ENCODE measurements at regions not wholly inside any gene's neighbourhood (a gene's known extent, or its start where the extent isn't known, plus 50 kb on each side); places are given as distances from the start of the nearest gene placed in this dataset.

DNA sequence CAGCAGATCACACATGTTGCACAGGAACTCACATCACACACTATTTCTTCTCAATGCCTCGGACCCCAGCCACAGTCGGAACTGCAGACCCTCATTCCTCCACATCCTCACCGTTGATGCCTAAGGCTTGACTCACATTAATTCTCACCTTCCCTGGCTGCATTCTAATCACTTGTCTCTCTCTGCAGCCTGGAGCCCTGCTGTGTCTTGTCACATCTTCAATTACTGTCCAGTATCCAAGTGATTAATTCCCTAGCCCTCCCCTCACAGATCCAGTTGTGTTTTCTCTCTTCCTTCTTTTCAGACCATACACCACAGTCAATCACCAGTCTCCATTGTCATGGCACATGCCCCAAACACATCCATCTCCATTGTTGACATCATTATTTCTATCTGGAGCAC lies 592.4 kb upstream of the IGFBP3 start:
- no peak overlapping the region for H3K4me3 ChIP-seq (ENCODE audit: low read depth, poor library complexity, severe bottlenecking)
- no peak for TF ChIP-seq POLR2A (IDR thresholded peaks at IDR 0.05)
- TF ChIP-seq, protein P1, sequence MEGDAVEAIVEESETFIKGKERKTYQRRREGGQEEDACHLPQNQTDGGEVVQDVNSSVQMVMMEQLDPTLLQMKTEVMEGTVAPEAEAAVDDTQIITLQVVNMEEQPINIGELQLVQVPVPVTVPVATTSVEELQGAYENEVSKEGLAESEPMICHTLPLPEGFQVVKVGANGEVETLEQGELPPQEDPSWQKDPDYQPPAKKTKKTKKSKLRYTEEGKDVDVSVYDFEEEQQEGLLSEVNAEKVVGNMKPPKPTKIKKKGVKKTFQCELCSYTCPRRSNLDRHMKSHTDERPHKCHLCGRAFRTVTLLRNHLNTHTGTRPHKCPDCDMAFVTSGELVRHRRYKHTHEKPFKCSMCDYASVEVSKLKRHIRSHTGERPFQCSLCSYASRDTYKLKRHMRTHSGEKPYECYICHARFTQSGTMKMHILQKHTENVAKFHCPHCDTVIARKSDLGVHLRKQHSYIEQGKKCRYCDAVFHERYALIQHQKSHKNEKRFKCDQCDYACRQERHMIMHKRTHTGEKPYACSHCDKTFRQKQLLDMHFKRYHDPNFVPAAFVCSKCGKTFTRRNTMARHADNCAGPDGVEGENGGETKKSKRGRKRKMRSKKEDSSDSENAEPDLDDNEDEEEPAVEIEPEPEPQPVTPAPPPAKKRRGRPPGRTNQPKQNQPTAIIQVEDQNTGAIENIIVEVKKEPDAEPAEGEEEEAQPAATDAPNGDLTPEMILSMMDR (IDR thresholded peaks at IDR 0.05), result no peak
- WGBS, 2 donors, result 59 to 60% methylated on average over 3 of the region's 3 CpGs
- intact Hi-C loops (cut with DNase I; ENCODE audit: low total_unique reads), result no loop called here
- DNase-seq (ENCODE audit: low spot score in 2 of 2), result no peak

DNA sequence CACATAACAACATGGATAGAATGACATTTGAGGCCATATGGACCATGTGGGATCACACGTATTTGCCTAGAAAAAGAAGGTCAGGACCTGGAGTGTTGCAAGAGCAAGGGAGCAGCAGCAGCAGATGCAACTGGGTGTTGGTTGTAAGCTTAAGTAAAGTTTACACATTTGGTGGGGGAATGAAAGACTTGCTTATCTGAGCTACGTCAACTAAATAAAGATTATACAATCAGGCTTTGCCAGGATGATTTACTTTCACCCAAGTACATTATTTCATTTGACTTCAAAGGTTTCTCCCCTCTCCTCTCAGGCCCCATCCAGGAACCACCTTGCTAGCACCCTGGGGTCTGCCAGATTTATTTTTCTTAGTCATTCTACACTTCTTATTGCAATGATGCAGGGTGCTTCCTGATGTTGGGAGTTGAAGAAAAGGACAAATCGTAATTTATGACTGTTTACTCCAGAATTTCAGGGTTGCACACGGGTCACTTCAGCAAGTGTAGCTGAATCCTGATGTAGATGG lies 591.9 kb upstream of the IGFBP3 start:
- intact Hi-C loops (cut with DNase I; ENCODE audit: low total_unique reads), result no loop called here
- TF ChIP-seq, protein P1 (IDR thresholded peaks at IDR 0.05), result no peak
- no peak for TF ChIP-seq POLR2A (IDR thresholded peaks at IDR 0.05)
- 80 to 82% methylated on average over 4 of the region's 4 CpGs for WGBS, 2 donors
- DNase-seq (ENCODE audit: low spot score in 2 of 2), result no peak
- H3K4me3 ChIP-seq (ENCODE audit: low read depth, poor library complexity, severe bottlenecking), result no peak overlapping the region

GRCh38 chr7:46511442-46512215 lies 590.6 kb upstream of the IGFBP3 start:
- WGBS, 2 donors, result 50 to 60% methylated on average over 3 of the region's 3 CpGs
- no peak overlapping the region for H3K4me3 ChIP-seq (ENCODE audit: low read depth, poor library complexity, severe bottlenecking)
- intact Hi-C loops (cut with DNase I; ENCODE audit: low total_unique reads), result no loop called here
- DNase-seq (ENCODE audit: low spot score in 2 of 2), result no peak
- TF ChIP-seq POLR2A (IDR thresholded peaks at IDR 0.05), result no peak
- TF ChIP-seq, protein P1 (IDR thresholded peaks at IDR 0.05), result no peak

DNA sequence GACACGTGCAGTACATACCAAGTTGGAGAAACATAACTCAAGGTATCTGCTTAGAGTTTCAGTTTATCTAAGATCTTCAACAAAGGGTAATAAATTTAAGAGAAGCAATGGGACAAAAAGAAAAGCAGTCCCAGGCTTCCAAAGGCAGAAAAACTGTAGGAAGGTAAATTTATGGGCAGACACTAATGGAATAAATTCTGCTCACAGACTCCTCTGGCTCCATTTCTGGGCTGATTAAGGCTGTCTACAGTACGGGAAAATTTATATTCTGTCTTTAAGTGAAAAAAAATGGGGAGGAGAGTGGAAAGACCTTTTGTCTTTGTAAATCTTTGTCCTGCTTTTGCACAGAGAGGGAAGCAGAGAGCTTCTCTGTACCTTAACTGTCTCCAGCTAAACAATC lies 587.5 kb upstream of the IGFBP3 start:
- H3K4me3 ChIP-seq (ENCODE audit: low read depth, poor library complexity, severe bottlenecking), result no peak overlapping the region
- TF ChIP-seq POLR2A (IDR thresholded peaks at IDR 0.05), result no peak
- TF ChIP-seq, protein P1 (IDR thresholded peaks at IDR 0.05), result no peak
- intact Hi-C loops (cut with DNase I; ENCODE audit: low total_unique reads), result no loop called here
- no peak for DNase-seq (ENCODE audit: low spot score in 2 of 2)
- WGBS, 2 donors, result 20 to 49% methylated on average over 2 of the region's 2 CpGs

DNA sequence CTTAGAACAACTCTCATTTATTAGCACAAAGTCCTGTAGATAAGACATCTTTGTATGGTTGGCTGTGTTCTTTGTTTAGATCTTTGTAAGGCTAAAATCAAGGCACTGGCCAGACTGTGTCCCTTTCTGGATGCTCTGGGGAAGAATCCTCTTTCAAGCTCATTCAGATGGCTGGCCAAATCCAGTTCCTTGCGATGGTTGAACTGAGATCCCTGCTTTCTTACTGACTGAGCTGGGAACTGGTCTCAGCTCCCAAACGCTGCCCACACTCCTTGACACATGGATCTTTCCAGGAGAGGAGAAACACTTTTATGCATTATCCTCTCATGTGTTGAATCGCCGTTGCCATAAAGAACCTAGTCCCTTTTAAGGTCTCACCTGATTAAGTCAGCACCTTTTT lies 586.5 kb upstream of the IGFBP3 start:
- TF ChIP-seq, protein P1 (IDR thresholded peaks at IDR 0.05), result no peak
- no peak for TF ChIP-seq POLR2A (IDR thresholded peaks at IDR 0.05)
- WGBS, 2 donors, result 76 to 89% methylated on average over 4 of the region's 4 CpGs
- intact Hi-C loops (cut with DNase I; ENCODE audit: low total_unique reads), result no loop called here
- H3K4me3 ChIP-seq (ENCODE audit: low read depth, poor library complexity, severe bottlenecking), result no peak overlapping the region
- DNase-seq (ENCODE audit: low spot score in 2 of 2), result no peak
